Osteoblast (primary cell): ENCODE measurements at regions not wholly inside any gene's neighbourhood (a gene's known extent, or its start where the extent isn't known, plus 50 kb on each side); places are given as distances from the start of the nearest gene placed in this dataset.

ENCODE experiments used
- DNase-seq: peaks from one replicate; pipeline ENCODE4 v3.0.0; 2011; ENCODE audit warnings: low spot score, mixed read lengths; ENCODE audit not compliant: insufficient read length; ENCODE audit errors: missing footprints
- H2AFZ ChIP-seq: 2 replicates; pipeline ENCODE4 v1.6.0; 2011; ENCODE audit warnings: mild to moderate bottlenecking, low read length
- H3K27ac ChIP-seq: 2 replicates; pipeline ENCODE4 v1.5.1; 2011; ENCODE audit warnings: mild to moderate bottlenecking, low read depth, low read length, moderate library complexity
- H3K27me3 ChIP-seq: 2 replicates; pipeline ENCODE4 v1.6.0; 2012; ENCODE audit warnings: mild to moderate bottlenecking, control low read depth, inconsistent platforms, low read length, moderate library complexity; ENCODE audit not compliant: insufficient read depth
- H3K36me3 ChIP-seq: 2 replicates; pipeline ENCODE4 v1.5.1; 2011; ENCODE audit warnings: mild to moderate bottlenecking, low read length, control low read depth, moderate library complexity; ENCODE audit not compliant: insufficient read depth
- H3K4me1 ChIP-seq: 2 replicates; pipeline ENCODE4 v1.5.1; 2011; ENCODE audit warnings: mild to moderate bottlenecking, low read length, control low read depth, moderate library complexity; ENCODE audit not compliant: insufficient read depth
- H3K4me2 ChIP-seq: 2 replicates; pipeline ENCODE4 v1.6.0; 2011; ENCODE audit warnings: mild to moderate bottlenecking, low read length; ENCODE audit not compliant: insufficient read depth
- H3K4me3 ChIP-seq: fragments of 200-600 bp; sonication (generic); 3 replicates; pipeline ENCODE4 v1.5.1; 2012; ENCODE audit warnings: mild to moderate bottlenecking, low read length, inconsistent platforms; ENCODE audit not compliant: insufficient read depth
- H3K79me2 ChIP-seq: 2 replicates; pipeline ENCODE4 v1.6.0; 2012; ENCODE audit warnings: mild to moderate bottlenecking, low read length, control low read depth, inconsistent platforms; ENCODE audit not compliant: insufficient read depth
- H3K9me3 ChIP-seq: 2 replicates; pipeline ENCODE4 v1.5.1; 2011; ENCODE audit warnings: low read depth, low read length, control low read depth
- H4K20me1 ChIP-seq: 2 replicates; pipeline ENCODE4 v1.6.0; 2012; ENCODE audit warnings: mild to moderate bottlenecking, low read length, control low read depth; ENCODE audit not compliant: insufficient read depth
- CTCF ChIP-seq: IDR thresholded peaks from 2 replicates; pipeline ENCODE4 v1.5.1; 2011; ENCODE audit warnings: mild to moderate bottlenecking, low read depth, low read length, moderate library complexity; ENCODE audit errors: extremely low read depth

GRCh38 chr2:240200230-240201051, 60.0 kb upstream of the OTOS start:
- Histone ChIP-seq H4K20me1 (no peaks in the 10 kb centered on the region), H2AFZ (no peak overlapping the region), H3K4me1 (peaks cover 7% of the 10 kb centered on the region), H3K27ac (no peak overlapping the region), H3K4me3 (no peak overlapping the region), H3K79me2 (no peaks in the 10 kb centered on the region), H3K27me3 (peaks cover 46% of the 10 kb centered on the region), H3K9me3 (no peaks in the 10 kb centered on the region), H3K4me2 (no peak overlapping the region), H3K36me3 (no peaks in the 10 kb centered on the region)
- TF ChIP-seq CTCF: no peak
- peak; percentile 53 for DNase-seq

DNA sequence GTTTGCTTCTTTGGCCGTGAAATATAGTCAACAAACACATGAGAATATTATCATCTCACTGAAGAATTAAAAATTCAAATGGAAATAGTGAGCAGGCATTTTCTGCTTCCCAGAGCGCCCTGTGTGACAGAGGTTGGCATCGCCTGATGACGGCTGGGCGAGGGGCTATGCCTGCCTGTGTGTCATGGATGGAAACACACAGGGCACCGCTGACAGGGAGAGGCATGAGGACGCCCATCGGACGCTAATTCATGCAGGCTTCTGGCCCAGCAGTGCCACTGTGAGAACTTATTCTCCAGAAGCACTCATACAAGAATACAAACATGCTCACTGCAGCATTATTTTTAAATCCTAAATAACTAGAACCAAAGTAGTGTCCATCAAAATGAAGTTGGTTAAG, 61.4 kb upstream of the OTOS start:
- no peaks in the 10 kb centered on the region for H3K9me3 ChIP-seq
- no peak overlapping the region for H3K4me3 ChIP-seq
- H3K79me2 ChIP-seq: no peaks in the 10 kb centered on the region
- H3K4me2 ChIP-seq: no peak overlapping the region
- peaks cover 7% of the 10 kb centered on the region for H3K4me1 ChIP-seq
- H3K27me3 ChIP-seq: peaks cover 46% of the 10 kb centered on the region
- DNase-seq: peak; percentile 27
- no peak overlapping the region for H2AFZ ChIP-seq
- H3K36me3 ChIP-seq: no peaks in the 10 kb centered on the region
- no peak overlapping the region for H3K27ac ChIP-seq
- H4K20me1 ChIP-seq: peaks cover 3% of the 10 kb centered on the region
- TF ChIP-seq CTCF: no peak

- no peak for TF ChIP-seq CTCF
- Histone ChIP-seq H3K36me3 (no peaks in the 10 kb centered on the region), H3K27me3 (peaks cover 46% of the 10 kb centered on the region), H3K79me2 (no peaks in the 10 kb centered on the region), H3K4me1 (peaks cover 7% of the 10 kb centered on the region), H3K4me2 (no peak overlapping the region), H3K27ac (no peak overlapping the region), H3K4me3 (no peak overlapping the region), H2AFZ (no peak overlapping the region), H3K9me3 (no peaks in the 10 kb centered on the region), H4K20me1 (peaks cover 3% of the 10 kb centered on the region)
- peak; percentile 27 for DNase-seq
These were observed 62.1 kb upstream of the OTOS start for GRCh38 chr2:240202586-240202985.

DNA sequence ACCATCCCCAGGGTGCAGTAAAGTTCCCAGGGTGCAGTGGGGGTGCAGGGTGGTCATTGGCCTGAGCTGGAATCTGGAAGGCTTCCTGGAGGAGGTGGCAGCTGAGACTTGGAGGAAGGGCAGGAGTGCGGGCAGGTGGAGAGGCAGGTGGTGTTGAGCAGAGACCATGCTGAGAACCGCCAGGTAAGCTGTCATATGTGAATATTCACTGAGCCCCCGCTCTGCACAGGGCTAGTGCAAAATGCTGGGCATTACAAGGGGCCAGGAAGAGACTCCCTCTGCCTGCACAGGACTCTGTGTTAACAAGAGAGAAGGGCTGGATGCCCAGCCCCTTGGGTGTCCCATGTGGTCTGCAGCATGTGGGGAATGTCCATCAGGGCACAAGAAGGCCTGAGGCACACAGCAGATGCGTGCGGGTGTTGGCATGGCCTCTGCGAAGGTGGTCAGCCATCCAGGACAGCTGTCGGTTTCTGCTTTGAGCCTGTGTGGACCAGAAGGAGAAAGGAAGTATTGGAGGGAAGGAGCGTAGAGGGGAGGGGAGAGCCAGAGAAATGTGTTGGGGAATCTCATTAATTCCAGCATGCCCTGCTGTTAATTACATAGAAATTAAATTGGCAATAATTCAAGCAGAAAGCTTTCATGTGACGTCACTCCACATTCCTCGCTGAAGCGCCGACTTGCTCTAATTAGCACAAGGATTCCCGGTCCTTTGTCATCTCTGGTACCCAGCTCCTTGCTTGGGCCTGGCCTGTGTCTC, 62.8 kb upstream of the OTOS start:
- no peak for TF ChIP-seq CTCF
- Histone ChIP-seq H3K4me1 (peaks cover 7% of the 10 kb centered on the region), H3K79me2 (no peaks in the 10 kb centered on the region), H2AFZ (no peak overlapping the region), H3K27ac (no peak overlapping the region), H3K4me2 (no peak overlapping the region), H4K20me1 (peaks cover 3% of the 10 kb centered on the region), H3K27me3 (peaks cover 46% of the 10 kb centered on the region), H3K9me3 (no peaks in the 10 kb centered on the region), H3K36me3 (no peaks in the 10 kb centered on the region), H3K4me3 (no peak overlapping the region)
- peak; percentile 75 for DNase-seq
